CD4-positive, alpha-beta T cell treated with Interleukin-1 beta for 1 hour (primary cell): ENCODE measurements at regions not wholly inside any gene's neighbourhood (a gene's known extent, or its start where the extent isn't known, plus 50 kb on each side); places are given as distances from the start of the nearest gene placed in this dataset.
"Not testable (repeated sequence)": the region's sequence is repeated elsewhere in the genome, so short reads cannot be mapped to it uniquely, and the experiment has no call there.

Experiments used
- DNase-seq, 2 donors: peaks; one replicate each; pipeline ENCODE4 v3.0.0-alpha.2; 2020 to 2022

DNA sequence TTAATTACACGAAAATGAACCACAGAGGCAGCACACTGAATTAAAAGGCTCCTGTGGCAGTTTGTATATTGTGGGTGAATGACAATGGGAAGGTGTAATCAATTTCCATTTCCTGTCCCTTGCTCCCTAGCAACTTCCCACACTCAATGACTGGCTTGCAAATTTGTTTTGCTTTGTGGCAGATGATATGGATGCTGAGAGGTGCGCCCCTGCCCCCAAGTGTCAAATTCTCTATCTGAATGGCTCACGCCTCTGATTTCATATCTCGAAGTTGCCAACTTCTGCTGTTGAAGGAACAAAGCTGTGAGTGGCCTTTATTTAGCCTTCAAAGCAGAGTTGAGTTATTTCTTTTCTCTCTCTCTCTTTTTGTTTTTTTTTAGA lies 86.0 kb downstream of the FOXD2 start:
- no peak for DNase-seq

DNA sequence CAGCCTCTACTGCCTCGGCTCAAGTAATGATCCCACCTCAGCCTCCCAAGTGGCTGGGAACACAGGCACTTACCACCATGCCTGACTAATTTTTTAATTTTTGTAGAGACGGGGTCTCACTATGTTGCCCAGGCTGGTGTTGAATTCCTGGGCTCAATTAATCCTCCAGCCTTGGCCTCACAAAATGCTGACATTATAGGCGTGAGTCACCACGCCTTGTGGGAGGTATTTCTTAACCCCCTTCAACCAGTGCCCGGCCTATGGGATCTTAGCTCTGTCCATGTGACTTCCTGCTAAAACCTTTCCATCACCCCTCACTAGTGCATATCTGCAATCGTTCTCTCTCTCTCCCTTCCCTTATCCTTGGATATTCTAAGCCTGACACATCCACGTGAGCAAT lies 86.4 kb downstream of the FOXD2 start:
- DNase-seq: no peak

DNA sequence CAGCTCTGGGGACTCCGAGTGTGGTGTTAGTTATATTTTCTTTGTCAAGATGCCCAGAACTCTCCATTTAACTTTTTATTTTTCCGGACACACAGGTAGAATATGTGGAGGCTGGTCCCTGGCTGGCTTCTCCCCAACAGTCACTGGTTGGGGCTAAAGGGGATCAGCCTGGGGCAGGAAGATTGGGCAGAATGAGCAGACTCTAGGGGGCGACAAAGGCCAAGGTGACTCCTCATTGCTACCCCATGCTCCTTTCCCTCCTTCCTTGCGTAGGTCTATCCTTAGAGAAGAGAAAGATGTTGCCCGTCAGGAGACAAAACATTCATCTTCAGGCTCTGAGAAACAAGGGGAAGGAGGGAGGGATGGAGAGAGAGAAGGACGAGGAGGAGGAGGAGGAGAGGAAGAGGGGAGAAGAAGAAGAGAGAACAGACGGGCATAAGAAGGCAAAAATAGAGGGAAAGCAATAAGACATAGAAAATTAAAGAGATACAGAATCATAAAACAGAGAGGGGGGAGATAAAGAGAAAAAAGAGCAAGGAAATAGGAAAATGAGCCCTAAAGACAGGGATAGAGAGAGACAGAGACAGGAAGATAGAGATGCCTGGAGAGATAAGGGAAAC lies 89.9 kb downstream of the FOXD2 start:
- no peak for DNase-seq

DNA sequence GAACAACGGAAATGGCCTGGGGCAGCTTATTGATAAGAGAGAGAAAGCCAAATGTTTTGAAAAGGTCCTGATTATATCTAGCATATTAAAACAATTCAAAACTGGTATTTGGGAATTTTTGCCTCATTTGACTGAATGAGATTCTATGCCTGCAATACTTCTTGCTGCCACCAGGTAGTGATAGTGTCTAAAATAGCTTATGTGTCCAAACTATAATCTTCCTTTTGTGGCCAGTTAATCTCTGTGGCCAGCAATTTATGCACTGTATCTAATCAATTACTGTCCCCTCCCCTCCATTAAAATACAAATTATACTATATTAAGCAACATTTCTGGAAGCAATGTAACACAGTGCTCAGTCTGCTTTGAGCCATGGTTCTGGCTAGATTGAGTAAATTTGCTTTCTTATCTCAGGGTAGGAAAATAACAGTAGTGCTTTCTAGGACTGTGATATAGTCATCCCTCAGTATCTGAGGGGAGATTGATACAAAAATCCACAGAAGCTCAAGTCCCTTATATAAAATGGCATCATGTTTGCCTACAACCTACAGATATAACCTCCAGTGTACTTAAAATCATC lies 91.8 kb downstream of the FOXD2 start:
- DNase-seq: no peak

DNA sequence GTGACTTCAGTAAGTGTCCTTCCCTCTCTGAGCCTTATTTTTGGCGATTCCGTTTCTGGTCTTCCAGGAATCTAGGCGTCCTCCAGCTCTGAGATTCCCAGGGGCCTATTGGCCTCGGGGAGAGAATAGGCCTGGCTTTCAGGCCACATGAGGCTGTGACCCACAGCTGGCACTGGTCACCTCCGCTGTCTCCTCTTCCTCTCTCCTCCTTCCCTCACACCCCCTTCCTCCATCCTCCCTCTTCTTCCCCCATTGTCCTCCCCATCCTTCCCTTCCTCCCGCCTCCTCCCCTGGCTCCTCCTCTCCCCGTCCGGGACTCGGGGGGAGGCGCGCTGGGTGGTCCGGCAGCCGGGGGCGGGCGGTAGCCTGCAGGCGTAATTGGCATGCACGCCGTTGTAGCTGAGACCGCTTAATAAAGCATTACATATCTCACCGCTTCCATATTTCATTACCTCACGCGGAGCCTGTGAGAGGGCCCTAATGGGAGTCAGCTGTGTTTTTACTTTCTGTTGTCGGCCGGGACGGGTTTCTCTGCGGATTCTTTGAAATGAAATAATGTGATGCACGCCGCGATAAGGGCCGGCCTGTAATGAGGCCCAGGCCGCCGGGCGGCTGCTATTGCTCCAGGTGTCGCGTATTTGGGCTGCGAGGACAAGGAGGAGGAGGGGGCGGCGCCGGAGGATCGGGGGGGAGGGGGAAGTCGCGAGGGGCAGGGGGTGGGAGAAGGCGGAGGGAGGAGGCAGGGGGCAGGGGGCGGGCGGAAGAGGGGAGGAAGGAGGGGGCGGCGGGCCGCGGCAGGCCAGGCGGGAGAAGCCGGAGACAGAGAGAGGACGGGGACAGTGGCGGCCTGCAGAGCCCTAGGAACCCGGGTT lies 95.3 kb downstream of the FOXD2 start:
- no peak for DNase-seq

DNA sequence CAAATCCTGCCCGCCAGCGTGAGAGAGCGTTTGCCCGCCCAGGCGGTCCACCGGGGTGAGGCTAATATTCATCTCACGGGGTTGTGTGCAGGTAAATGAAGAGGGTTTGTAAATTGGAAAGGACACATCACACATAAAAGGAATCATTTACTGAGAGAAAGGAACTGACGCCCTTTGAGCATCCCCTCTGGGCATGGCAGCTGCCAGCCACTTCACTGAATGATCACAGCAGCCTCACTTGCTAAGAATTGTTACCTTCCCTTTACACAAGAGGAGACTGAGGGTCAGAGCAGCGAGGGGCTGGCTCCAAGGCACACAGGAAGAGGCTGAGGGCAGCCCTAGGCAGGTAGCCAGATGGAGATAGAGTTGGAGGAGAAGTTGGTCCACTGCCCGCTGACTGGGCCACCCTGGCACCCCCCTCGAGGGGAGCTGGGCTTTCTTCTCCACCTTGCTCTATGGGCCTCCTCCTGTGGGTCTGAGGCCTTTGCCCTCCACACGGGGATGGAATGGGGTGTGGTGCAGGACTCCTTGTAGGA lies 96.0 kb downstream of the FOXD2 start:
- no peak for DNase-seq

DNA sequence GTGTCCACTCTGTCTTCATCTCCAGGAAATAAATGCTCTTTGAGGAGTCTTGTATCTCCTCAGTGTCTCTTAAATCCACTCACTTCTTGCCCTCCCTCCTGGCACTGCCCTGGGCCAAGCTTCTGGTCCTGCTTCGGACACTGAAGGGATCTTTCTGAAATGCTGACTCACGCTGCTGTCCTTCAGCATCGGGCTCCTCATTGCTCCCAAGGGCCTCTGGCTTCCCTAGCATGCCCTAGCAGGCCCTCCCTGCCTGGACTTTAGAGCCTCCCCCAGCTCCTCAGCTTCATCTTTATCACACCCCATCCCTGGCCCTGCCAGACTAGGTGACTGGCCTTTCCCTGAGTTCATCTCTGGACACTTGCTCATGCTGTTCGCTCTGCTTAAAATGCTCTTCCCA lies 96.6 kb downstream of the FOXD2 start:
- DNase-seq: no peak

DNA sequence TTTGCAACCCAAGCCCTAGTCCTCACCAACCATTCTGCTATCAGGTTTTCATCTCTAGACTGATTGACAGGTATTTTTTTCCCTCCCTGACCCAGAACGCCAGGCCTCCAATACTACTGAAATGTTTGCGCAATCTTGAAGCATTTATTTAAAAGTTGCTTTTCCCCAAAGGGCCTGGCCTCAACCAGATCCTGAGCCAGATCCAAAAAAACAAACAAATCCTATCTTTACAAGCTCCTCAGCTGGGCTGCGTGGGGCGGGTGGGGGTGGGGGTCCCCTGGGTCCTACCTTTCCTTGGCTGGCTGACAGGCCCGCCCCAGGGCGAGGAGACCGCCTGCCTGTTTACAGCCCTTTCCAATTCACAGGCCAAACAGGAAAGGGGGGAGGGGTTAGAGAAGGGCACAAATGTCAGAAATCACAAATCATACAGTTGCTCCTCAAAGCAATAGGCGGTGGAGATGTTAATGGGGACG lies 98.8 kb downstream of the FOXD2 start:
- no peak for DNase-seq

DNA sequence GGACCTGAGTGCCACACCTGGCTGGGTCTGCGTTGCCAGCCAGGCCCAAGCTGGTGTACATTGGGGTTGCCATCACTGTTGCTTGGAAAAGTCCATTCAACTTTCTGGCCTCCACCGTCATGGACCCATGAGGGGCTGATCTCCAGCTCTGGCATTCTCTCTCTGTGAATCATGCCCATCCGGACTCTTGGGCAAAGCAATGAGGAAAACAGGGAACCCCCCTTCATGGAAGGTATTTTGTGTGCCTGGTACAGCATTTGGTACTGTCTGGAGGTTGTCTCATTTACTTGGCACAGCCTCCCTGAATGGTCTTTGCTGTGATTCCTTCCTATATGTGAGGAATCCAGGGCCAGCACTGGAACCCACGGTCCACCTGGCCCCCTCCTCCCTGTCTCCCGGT lies 99.4 kb downstream of the FOXD2 start:
- no peak for DNase-seq

DNA sequence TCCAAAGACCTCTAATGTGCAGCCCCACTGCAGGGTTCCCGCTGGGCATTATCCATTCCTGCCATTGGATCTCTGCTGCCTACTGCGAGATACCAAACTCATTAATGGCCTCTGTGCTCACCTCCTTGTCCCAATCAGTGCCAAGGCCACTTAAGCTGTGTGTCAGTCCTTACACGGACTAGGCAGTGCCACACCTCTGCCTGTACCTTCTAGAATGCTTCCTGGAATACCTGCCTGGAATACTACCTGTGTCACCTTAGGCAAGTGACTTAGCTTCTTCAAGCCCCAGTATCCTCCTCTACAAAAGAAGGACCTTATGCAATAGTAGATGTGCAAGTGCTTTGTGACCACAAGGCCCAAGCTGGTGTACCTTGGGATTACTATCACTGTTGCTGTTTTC lies 100.1 kb downstream of the FOXD2 start:
- no peak for DNase-seq

DNA sequence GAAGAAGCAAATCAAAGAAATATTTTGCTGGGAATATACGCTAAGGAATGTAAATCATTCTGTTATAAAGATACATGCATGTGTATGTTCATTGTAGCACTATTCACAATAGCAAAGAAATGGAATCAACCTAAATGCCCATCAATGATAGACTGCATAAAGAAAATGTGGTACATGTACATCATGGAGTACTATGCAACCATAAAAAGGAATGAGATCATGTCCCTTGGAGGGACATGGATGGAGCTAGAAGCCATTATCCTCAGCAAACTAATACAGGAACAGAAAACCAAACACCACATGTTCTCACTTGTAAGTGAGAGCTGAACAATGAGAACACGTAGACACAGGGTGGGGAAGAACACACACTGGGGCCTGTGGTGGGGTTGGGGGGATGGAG lies 100.7 kb downstream of the FOXD2 start:
- not testable (repeated sequence) for DNase-seq

DNA sequence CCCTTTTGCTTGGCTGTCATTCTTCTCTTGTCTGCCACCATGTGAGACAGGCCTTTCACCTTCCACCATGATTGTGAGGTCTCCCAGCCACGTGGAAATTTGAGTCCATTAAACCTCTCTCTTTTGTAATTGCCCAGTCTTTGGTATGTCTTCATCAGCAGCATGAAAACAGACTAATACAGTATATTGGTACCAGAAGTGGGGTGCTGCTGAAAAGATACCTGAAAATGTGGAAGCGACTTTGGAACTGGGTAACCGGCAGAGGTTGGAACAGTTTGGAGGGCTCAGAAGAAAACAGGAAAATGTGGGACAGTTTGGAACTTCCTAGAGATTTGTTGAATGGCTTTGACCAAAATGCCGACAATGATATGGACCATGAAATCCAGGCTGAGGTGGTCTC lies 103.9 kb downstream of the FOXD2 start:
- not testable (repeated sequence) for DNase-seq

DNA sequence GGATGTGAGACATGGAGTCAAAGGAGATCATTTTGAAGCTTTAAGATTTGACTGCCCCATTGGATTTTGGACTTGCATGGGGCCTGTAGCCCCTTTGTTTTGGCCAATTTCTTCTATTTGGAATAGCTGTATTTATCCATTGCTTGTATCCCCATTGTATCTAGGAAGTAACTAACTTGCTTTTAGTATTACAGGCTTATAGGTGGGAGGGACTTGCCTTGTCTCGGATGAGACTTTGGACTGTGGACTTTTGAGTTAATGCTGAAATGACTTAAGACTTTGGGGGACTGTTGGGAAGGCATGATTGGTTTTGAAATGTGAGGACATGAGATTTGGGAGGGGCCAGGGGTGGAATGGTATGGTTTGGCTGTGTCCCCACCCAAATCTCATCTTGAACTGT lies 105.2 kb downstream of the FOXD2 start:
- DNase-seq: not testable (repeated sequence)

DNA sequence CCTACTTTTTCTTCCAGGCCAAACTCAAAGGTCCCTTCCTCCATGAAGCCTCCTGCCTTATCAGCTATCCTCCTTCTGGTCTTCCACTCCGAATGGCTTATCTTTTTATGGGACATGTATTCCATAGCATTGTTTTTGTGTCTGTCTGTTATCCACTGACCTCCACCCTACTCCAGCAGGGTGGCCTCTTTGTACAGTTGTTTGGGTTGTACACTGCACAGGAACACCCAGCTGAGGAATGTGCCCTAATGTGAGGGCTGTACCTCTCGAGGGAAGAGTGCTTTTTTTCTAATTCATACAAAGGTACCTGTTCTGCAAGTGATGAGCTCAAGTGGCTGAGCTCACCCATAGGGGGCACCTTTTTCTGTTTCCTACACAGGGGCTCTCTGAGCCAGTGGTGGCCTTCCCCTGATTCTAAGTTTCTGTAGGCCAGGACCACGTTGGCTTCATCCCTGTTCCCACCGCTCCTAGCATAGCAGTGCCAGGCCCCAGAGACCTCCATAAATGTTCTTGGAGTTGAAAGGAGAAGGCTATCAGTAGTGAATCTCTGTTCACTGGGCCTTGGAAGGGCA lies 108.2 kb downstream of the FOXD2 start:
- DNase-seq: no peak

DNA sequence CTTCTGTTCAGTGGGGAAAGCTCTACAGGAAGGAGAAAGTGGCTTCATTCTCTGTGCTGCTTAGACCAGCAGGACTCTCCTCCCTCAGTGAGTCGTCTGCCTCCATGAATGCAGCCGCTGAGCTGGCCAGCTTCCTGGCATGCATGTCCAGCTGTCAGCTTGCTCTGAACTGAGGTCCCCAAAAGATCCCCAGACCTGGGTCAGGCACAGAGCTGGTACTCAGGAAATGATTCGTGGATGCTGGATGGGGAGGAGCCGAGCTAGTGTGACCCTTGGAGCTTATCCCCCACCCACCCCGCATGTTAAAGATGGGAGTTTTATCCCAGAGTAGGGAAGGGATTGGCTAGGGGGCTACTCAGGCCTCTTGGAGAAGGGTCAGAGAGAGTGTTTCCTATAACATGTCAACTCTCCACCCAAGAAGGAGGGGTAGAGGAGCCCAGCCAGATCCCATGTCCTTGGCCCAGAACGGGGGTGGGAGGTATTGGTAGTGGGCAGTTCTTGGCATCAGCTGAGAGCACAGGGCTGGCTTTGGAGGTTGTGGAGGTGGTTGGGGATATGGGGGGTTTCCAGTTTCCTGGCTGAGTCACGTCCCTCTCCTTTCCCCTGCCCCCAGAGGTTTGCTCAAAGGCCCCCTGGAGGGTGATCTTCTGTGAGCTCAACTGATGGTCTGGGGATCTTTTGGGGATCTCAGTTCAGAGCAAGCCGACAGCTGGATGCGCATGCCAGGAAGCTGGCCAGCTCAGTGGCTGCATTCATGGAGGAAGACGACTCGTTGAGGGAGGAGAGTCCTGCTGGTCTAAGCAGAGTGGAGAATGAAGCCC lies 110.1 kb downstream of the FOXD2 start:
- no peak for DNase-seq

DNA sequence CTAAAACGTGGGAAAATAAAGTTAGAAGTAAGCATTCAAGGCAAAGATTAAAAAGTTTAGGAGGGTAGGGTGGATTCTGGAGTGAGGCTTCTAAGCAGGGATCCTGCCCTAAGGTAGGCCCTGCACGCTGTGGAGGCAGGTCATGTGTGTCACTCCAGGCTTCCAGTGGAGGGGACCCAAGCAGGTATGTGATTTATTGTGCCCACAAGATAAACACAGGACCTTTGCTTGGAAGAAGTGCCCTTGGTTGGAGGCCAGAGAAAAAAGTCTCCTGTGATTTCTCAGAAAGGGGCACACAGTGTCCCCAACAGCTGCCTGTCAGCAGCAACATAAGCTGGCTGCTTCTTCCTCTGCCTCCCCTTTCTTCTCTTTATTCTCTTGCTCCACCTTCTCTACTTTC lies 110.8 kb downstream of the FOXD2 start:
- no peak for DNase-seq

DNA sequence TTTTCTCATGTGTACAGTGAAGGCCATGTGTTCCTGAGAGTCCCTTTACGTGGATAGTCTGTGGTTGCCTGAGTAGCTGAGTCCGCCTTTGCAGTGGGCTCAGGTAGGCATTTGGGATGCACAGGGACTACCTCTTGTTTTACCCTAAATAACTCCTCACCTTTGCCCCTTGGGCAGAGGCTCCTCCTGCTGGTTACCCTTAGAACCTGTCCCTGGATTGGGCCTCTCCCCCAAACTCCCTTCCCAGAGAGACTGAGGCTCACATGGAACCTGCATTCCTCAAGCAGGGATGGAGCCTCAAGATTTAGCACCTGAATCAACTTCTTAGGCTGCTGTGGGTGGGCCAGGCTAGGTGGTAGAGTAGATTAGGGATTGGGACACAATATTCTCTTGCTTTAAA lies 111.7 kb downstream of the FOXD2 start:
- no peak for DNase-seq

DNA sequence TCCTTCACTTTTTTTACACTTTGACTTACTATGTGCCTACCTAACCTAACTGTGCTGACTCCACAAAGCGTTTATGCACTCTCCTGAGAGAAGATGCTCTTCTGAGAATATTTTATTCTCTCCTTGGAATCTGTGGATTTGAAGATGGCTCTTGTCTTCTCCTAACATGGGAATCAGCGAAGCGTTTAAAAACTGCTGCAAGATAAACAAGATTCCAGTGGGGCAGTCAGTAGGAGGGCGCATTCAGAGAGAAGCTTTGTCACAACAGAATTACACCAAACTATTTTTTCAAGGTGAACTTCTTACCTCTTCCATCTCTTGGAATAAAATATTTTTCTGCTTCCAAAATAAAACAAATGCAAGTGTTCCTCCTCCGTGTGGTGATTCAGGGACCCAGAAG lies 113.1 kb downstream of the FOXD2 start:
- no peak for DNase-seq

DNA sequence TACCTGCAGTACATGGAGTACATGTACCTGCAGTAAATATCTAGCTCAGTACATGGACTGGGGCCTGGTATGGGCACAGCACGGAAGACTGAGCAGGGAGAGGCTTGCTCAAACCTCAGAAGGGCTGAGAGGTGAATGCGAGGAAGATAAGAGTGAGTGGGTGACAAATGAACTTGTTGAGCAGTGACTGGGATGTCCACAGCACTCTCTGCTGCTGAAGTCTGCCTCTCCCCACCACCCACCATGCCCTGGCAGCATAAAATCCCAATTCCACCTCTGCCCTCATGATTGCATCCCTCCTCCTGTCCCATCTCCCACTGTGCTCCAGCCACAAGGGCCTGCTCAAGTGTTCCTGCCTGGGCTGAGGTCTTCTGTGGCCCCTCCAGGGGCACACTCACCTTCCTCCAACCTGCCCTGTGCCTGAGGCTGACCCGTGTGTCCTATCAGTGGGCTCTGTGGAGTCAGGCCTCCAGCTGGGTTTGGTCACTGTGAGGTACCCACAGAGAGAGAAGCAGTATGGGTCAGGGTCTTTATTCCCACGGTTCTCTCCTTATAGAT lies 114.2 kb downstream of the FOXD2 start:
- no peak for DNase-seq

DNA sequence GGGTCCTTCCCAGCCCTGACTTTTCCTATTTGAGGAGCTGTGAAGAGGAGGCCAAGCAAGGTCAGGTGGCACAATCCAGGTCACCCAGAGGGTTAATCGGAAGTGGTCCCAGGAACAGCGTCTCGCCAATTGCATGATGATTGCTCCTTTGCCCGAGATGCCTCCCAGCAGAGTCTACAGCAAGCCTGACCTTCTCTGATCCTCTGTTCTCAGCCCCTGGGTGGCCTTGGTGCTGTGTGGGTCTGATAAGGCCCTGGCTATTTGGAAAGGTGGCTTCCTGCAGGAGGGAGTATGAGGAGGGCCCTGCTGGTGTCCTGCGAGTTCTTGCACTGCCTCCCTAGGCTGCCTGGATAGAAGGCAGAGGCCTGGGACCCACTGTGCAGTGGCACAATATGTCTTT lies 116.2 kb downstream of the FOXD2 start:
- no peak for DNase-seq

DNA sequence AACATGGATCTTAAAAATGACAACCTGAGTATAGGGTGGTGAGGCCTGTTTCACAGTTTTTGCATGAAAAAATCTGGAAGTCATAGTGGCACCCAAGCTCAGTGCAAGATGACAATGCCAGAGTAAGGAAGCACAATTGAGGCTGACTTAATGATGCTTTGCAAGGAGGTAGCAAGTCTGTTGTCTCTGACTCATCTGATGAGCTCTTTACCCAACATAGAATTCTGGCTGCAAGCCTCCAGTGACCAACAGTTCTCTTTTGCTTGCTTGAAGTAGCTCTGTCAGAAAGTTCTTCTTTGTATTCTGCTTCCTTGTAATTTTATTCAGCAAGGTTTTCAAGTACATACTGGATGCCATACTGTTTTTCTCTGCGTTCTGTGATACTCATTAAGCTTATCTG lies 117.1 kb downstream of the FOXD2 start:
- DNase-seq: no peak

DNA sequence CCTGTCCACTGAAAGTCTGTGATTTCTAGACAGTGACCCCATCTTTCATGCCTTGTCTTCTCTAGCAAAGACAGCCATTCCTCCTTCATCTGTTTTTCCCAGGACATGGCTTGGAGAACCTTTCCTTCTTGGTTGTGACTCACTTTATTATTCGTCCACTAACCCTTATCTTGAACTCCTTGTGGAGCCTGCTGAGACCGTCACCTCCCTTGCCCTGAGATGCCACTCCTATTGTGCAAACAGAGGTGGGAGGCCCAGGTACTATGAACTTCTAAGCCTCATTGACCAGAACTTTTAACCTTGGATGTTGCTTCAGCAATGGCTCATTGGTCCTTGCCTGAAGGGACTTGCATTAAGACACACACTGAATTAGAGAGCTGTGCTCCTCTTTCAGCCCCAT lies 117.5 kb downstream of the FOXD2 start:
- DNase-seq: no peak
